Activated CD8-positive, alpha-beta memory T cell treated with anti-CD3 and anti-CD28 coated beads for 36 hours (primary cell): ENCODE measurements at regions not wholly inside any gene's neighbourhood (a gene's known extent, or its start where the extent isn't known, plus 50 kb on each side); places are given as distances from the start of the nearest gene placed in this dataset.

Experiments
- CTCF ChIA-PET: fragments of 350-600 bp; sonication (Branson Sonifier 250); formaldehyde crosslinking; loops from one replicate; lab custom pipeline; 2021; ENCODE audit warnings: antibody characterized with exemption; lab: Charles Lee
- POLR2A ChIA-PET: fragments of 350-600 bp; sonication (Branson Sonifier 250); formaldehyde crosslinking; loops from one replicate; lab custom pipeline; 2021; ENCODE audit warnings: antibody characterized with exemption; lab: Charles Lee

- ChIA-PET CTCF (no interaction called here), POLR2A (no interaction called here)
Measured at GRCh38 chr10:20726381-20726780, 170.7 kb downstream of the NEBL start.

DNA sequence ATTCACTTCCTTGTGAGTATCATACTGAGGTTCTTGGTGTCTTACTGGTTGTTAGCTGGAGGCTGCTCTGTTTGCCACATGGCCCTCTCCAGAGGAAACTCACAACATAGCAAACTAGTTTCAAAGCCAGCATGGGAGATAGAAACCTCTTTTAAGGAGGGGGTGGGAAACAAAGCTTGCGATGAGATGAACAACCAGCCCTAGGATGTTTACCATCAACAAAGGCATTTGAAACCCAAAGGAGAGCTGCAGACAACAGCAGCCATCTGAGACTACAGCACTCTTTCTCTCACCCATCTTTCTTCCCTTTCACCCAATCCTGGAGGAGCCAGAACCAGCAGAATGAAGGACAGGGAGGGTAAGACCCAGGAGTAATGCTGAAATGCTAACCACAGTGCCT lies 182.1 kb downstream of the NEBL start:
- CTCF ChIA-PET: no interaction called here

GRCh38 chr10:20714518-20714917 lies 182.6 kb downstream of the NEBL start:
- POLR2A ChIA-PET: no interaction called here
- CTCF ChIA-PET: no interaction called here

More for the DNA sequence above, 182.1 kb downstream of the NEBL start:
- POLR2A ChIA-PET: no interaction called here

- POLR2A ChIA-PET: no interaction called here
- CTCF ChIA-PET: no interaction called here
Measured at GRCh38 chr10:20713420-20713819, 183.7 kb downstream of the NEBL start.

- CTCF ChIA-PET: no interaction called here
- POLR2A ChIA-PET: no interaction called here
Measured at GRCh38 chr10:20712774-20713173, 184.3 kb downstream of the NEBL start.

GRCh38 chr10:20709708-20710107 lies 187.4 kb downstream of the NEBL start:
- ChIA-PET CTCF (no interaction called here), POLR2A (no interaction called here)

DNA sequence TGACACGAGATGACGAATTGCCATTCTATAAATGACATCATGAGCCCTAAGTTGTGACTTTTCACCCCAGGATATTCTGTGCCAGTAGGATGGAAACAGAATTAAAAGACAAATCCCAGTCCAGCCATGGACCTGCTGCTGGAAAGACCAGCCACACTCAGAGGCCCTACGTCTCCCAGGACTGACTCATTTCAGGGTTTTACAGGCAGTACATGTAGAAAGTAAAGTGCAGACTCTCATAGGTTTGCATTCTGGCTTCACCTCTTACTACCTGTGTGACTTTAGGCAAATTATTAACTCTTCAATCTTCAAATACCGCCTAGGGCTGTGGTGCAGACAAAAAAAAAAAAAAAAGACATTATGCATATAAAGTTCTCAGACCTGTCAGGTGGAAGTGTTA lies 188.8 kb downstream of the NEBL start:
- CTCF ChIA-PET: no interaction called here

DNA sequence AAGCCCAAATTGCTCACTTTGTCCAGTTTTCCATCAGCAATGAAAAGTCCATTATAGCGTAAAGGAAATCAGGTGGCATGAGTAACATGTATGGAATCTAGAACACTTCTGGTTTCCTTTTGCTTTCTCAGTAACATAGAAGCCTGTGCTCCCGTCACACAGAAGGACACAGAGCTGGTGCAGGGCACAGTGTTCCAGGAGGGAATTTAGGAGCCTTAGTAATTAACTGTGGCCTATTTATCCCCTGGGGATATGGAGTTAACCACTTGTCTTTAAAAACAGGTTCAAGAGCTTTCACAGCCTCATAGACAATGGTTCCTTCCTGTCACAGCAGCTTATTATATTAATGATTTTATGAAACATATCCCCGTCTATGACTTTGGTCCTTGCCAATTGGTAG lies 189.9 kb downstream of the NEBL start:
- ChIA-PET CTCF (no interaction called here), POLR2A (no interaction called here)

More for the DNA sequence above, 188.8 kb downstream of the NEBL start:
- POLR2A ChIA-PET: no interaction called here

DNA sequence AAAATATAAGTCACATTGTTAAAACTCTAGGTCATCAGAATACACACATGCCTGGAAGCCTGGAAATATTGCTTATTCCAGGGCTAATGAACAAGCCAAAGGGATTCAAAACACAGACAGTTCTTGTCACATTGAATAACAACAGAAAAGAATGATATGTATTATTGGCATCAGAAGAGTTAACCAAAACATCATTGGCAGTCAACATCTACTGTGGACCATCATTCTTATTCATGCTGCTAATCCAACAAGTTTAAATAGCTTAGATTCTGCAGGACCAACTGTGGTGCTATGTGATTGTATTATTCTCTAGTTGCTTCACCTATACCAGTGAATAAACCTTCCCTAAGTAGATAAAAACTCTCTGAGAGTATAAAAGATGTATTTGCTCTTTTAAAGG lies 198.3 kb downstream of the NEBL start:
- CTCF ChIA-PET: no interaction called here
- POLR2A ChIA-PET: no interaction called here

DNA sequence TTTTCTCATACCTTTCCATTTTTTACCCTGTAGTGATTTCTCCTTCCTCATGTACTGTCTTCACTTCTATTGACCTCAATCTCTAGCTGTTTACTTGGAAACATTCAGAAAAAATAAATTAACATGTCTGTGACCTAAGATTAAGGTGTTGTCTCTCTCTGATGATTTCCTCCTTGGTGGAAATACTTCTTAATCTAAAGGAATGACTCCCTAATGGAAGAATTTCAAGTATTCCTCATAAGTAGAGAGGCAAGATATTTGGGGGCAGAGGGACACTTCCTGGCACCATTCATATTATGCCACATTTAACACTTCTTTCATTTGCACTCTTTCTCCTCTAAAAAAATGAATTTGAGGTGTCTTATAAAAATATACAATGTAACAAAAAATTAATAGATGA lies 202.8 kb downstream of the NEBL start:
- ChIA-PET POLR2A (no interaction called here), CTCF (no interaction called here)

- ChIA-PET POLR2A (no interaction called here), CTCF (no interaction called here)
Measured at GRCh38 chr10:20688797-20689544, 208.1 kb downstream of the NEBL start.

- ChIA-PET POLR2A (no interaction called here), CTCF (no interaction called here)
Measured at GRCh38 chr10:20686015-20686635, 211.0 kb downstream of the NEBL start.

GRCh38 chr10:20685462-20685861 lies 211.6 kb downstream of the NEBL start:
- ChIA-PET CTCF (no interaction called here), POLR2A (no interaction called here)

DNA sequence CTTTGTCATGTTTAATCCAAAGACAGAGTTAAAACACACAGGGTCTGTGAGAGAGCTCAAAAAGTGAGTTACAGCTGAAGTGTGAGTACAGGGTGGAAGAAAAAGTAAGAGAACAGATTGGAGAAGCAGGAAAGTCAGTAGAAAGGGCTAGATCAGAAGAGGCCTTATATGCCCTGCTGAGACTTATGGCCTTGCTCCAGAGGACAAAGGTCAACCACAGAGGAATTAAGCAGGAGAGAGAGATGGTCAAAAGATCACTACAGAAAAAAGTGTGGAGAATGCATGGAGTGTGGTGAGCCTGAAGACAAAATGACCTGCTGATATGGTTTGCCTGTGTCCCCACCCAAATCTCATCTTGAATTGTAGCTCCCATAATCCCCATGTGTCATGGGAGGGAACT lies 213.8 kb downstream of the NEBL start:
- ChIA-PET CTCF (no interaction called here), POLR2A (no interaction called here)

GRCh38 chr10:20682782-20683181 lies 214.3 kb downstream of the NEBL start:
- CTCF ChIA-PET: no interaction called here
- POLR2A ChIA-PET: no interaction called here

GRCh38 chr10:20677340-20677739 lies 219.8 kb downstream of the NEBL start:
- ChIA-PET CTCF (no interaction called here), POLR2A (no interaction called here)

DNA sequence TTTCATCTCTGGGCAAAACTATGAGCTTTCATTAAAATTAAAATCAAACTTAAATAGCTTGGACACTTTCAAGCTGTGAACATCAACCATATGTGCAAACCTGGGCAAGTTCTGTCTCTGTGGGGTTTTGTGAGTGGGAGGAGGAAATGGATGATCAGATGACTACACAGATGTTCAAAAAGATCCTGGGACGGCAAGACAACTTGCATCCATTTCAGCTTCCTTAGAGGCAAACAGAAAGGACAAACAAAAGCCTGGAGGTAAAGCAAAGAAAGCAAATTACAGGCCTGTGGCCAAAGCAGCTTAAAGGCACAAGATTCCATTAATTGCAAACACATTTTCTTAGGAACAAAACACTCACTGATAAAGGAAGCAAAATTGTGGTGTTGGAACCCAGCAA lies 222.2 kb downstream of the NEBL start:
- POLR2A ChIA-PET: no interaction called here
- CTCF ChIA-PET: no interaction called here

- CTCF ChIA-PET: no interaction called here
Measured at GRCh38 chr10:20673175-20673574, 223.9 kb downstream of the NEBL start.

DNA sequence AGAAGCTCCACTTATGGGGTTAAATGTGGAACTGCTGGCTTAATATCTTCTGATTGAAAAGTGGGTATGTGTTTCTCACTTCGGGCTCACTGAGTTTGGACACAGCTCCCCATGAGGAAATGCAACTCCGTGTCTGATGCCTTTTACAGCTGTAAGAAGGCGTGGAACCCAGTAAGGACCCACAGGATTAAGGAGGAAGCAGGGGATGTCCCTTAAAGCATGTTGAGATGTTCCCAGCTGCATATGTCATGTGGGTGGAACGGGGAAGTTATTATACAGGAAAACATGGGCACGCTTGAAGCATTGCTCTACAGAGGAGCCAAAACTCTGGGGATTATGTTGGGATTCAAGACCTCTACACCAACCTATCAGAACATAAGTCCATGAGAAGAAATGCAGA lies 224.4 kb downstream of the NEBL start:
- ChIA-PET CTCF (no interaction called here), POLR2A (no interaction called here)

More at GRCh38 chr10:20673175-20673574, 223.9 kb downstream of the NEBL start:
- POLR2A ChIA-PET: no interaction called here

GRCh38 chr10:20670579-20670978 lies 226.5 kb downstream of the NEBL start:
- POLR2A ChIA-PET: no interaction called here
- CTCF ChIA-PET: no interaction called here

GRCh38 chr10:20668985-20669384 lies 228.1 kb downstream of the NEBL start:
- POLR2A ChIA-PET: no interaction called here
- CTCF ChIA-PET: no interaction called here
